ENCODE measurements at regions not wholly inside any gene's neighbourhood (a gene's known extent, or its start where the extent isn't known, plus 50 kb on each side); places are given as distances from the start of the nearest gene placed in this dataset.

DNA sequence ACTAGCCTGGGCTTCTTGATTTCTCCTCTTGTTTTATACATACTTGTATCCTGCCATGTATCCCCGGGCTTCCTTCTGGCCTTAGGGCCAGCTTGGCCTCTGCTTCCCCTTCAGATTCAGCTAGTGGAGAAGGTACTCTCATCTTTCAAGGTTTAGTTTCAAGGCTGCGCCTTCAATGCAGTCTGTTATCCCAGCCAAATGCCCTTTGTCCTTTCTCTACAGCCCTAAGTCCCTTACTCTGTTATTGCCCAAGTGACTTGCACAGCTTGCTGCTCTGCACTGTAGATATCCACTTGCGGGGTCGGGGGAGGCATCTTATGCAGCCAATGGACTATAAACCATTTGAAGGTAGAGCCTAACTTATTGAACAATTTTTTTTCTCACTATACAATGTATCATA, 357.5 kb downstream of the PPP1R2C start:
- Histone ChIP-seq H2AFZ (ENCODE audit: control insufficient read depth, low read length) (no peak overlapping the region), H3K4me2 (ENCODE audit: control insufficient read depth, extremely low read depth, insufficient read depth, low read depth, low read length) (no peak overlapping the region), H3K4me1 (ENCODE audit: control insufficient read depth, extremely low read depth, insufficient read depth, low read length) (no peaks in the 10 kb centered on the region), H3K9me1 (ENCODE audit: control insufficient read depth, extremely low read depth, insufficient read depth, low read length) (no peaks in the 10 kb centered on the region), H3K36me3 (ENCODE audit: control insufficient read depth in 2 of 2, extremely low read depth in 1 of 2, insufficient read depth in 2 of 2, low read length in 2 of 2) (no peaks in the 10 kb centered on the region), H4K20me1 (ENCODE audit: control insufficient read depth, extremely low read depth, insufficient read depth, low read length) (no peaks in the 10 kb centered on the region), H3K79me2 (ENCODE audit: control insufficient read depth, insufficient read depth, low read length) (no peaks in the 10 kb centered on the region), H3K27me3 (ENCODE audit: control insufficient read depth, extremely low read depth, insufficient read depth, low read length) (no peaks in the 10 kb centered on the region), H3K4me3 (ENCODE audit: control insufficient read depth in 2 of 3, extremely low read depth in 1 of 3, insufficient read depth in 2 of 3, low read depth in 1 of 3, low read length in 3 of 3) (no peak overlapping the region), H3K9ac (ENCODE audit: control insufficient read depth, extremely low read depth, insufficient read depth, low read length) (no peak overlapping the region), H3K27ac (ENCODE audit: control insufficient read depth, insufficient read depth, low read length) (no peak overlapping the region), H3K9me3 (ENCODE audit: control insufficient read depth, low read depth, low read length) (no peaks in the 10 kb centered on the region)
- TF ChIP-seq EZH2 (IDR thresholded peaks at IDR 0.05; ENCODE audit: low read length) (no peak), CTCF (optimal IDR thresholded peaks at IDR 0.05 in 1 of 3, IDR thresholded peaks at IDR 0.05 in 1 of 3, conservative IDR thresholded peaks at IDR 0.05 in 1 of 3; ENCODE audit: extremely low read depth in 1 of 3, insufficient read depth in 2 of 3, low read length in 3 of 3) (no peak)
- no peak for FAIRE-seq
- dilution Hi-C loops (cut with MboI; ENCODE audit: extremely low pct_ligation_motif_present, low sequenced_read_pairs): no loop called here
- no peak for DNase-seq (ENCODE audit: low read depth, low spot score)

DNA sequence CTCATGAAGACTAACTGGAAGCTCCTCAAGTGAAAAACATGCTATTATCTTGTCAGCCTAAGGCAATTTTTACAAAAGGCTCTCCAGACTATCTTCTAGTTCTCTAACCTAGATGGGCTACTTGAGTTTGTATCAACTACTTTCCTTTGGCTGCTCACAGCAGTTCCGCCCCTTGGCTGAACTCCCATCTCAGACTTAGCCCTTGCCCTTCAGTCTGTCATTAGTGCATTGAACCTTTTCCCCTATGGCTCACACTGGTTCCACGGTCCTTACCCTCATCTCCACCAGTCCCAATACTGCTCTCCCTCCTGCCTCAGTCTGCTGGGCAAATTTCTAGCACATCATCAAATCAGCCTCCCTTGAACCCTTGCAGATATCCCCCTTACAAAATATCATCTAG, 362.3 kb downstream of the PPP1R2C start:
- Histone ChIP-seq H3K27me3 (ENCODE audit: control insufficient read depth, extremely low read depth, insufficient read depth, low read length) (no peaks in the 10 kb centered on the region), H3K79me2 (ENCODE audit: control insufficient read depth, insufficient read depth, low read length) (no peaks in the 10 kb centered on the region), H3K9me1 (ENCODE audit: control insufficient read depth, extremely low read depth, insufficient read depth, low read length) (no peaks in the 10 kb centered on the region), H3K27ac (ENCODE audit: control insufficient read depth, insufficient read depth, low read length) (no peak overlapping the region), H3K4me3 (ENCODE audit: control insufficient read depth in 2 of 3, extremely low read depth in 1 of 3, insufficient read depth in 2 of 3, low read depth in 1 of 3, low read length in 3 of 3) (no peak overlapping the region), H3K4me2 (ENCODE audit: control insufficient read depth, extremely low read depth, insufficient read depth, low read depth, low read length) (no peak overlapping the region), H3K36me3 (ENCODE audit: control insufficient read depth in 2 of 2, extremely low read depth in 1 of 2, insufficient read depth in 2 of 2, low read length in 2 of 2) (no peaks in the 10 kb centered on the region), H3K9me3 (ENCODE audit: control insufficient read depth, low read depth, low read length) (no peaks in the 10 kb centered on the region), H3K9ac (ENCODE audit: control insufficient read depth, extremely low read depth, insufficient read depth, low read length) (no peak overlapping the region), H2AFZ (ENCODE audit: control insufficient read depth, low read length) (no peak overlapping the region), H4K20me1 (ENCODE audit: control insufficient read depth, extremely low read depth, insufficient read depth, low read length) (no peaks in the 10 kb centered on the region), H3K4me1 (ENCODE audit: control insufficient read depth, extremely low read depth, insufficient read depth, low read length) (no peaks in the 10 kb centered on the region)
- FAIRE-seq (no peak), DNase-seq (ENCODE audit: low read depth, low spot score) (no peak)
- dilution Hi-C loops (cut with MboI; ENCODE audit: extremely low pct_ligation_motif_present, low sequenced_read_pairs): no loop called here
- TF ChIP-seq EZH2 (IDR thresholded peaks at IDR 0.05; ENCODE audit: low read length): no peak
- TF ChIP-seq CTCF (optimal IDR thresholded peaks at IDR 0.05 in 1 of 3, IDR thresholded peaks at IDR 0.05 in 1 of 3, conservative IDR thresholded peaks at IDR 0.05 in 1 of 3; ENCODE audit: extremely low read depth in 1 of 3, insufficient read depth in 2 of 3, low read length in 3 of 3): no peak

Data from keratinocyte (primary cell).